ELR (cell line): ENCODE measurements at regions not wholly inside any gene's neighbourhood (a gene's known extent, or its start where the extent isn't known, plus 50 kb on each side); places are given as distances from the start of the nearest gene placed in this dataset.

ENCODE experiments used
- DNase-seq: peaks from one replicate; pipeline ENCODE4 v3.0.0-alpha.2; 2015; ENCODE audit warnings: low read depth

DNA sequence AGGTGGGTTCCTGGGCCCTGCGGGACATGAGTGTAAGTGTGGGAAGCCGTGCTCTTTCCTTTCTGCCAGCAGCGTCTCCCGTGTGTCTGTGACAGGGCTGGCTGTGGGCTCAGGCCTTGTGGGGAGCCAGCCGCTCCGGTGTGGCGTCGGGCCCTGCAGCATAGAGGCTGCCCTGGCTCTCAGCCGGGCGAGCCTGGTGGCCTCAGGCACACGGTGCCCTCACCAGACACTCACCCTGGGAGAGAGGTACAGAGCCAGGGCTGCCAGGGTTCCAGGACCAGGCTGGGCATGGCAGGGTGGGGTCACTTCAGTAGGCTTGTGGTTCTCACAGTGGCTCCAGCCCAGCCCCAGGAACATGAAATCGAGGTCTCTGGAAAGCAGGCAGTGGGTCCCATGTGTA, 324.8 kb downstream of the TEX29 start:
- no peak for DNase-seq

DNA sequence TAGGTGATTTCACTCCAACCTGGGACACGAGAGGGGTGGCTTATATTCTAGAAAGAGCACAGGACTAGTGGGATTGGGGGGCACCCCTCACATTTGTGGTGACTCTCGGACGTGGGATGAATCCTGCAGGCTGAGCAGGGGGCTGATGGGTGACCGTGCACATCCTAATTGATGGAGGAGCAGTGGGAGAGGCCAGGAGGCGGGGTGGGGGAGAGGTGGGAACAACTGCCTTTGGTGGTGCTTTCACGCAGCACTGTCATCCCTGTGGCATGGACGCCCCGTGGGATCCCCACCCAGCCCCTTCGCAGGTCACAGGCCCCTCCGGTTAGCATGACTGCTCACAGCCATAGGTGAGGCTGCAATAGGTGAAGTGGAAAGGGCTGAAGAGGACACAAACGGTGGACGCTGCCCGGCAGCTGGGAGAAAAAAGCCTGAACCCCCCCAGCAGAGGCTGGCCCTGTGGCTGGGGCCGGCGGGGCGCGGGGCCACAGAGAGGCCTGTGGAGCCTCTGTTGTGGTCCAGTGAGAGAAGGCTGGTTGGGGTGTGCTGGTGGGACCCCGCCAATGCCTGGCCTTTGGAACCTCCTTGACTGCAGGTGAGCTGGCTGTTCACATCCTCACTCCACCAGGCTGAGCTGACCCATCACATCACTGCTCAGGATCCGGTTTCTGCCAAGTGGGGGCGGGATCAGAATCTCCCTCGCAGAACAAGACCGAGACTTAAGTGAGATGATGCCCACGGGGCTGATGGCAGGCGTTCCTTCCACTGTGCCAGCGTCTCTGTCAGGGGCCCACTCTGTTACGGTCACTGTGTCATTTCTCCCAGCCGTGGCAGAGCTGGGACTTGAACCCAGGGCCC, 325.4 kb downstream of the TEX29 start:
- no peak for DNase-seq

DNA sequence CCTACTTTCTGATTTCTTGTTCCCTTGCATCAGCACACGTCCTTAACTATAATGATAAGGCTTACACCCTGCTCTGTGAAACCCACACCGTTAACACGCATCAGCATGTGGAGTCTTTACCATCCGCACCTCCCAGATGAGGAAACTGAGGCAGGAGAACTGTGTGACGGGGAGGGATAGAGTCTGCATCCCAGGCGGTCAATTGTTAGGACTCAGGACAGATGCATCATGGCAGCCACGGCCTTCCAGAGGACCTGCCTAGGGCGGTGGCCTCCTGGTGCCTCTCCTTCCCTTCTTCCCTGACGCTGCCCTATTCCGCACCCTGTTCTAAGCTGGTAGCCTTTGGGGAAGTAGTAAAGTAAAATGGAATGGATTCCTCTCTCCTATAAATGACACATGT, 326.0 kb downstream of the TEX29 start:
- no peak for DNase-seq

DNA sequence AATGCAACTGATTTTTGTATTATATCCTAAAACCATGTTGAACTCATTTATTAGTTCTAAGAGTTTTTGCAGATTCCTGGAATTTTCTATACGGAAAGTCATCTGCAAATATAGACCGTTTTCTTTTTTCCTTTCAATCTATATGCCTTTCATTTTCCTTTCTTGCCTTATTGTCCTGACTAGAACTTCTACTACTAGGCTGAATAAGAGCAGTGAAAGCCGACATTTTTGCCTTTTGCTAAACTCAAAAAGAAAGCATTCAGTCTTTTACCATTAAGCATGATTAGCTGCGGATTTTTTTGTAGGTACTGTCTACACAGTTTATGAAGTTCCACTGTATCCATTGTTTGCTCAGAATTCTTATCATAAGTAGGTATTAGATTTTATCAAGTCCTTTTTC, 328.4 kb downstream of the TEX29 start:
- DNase-seq, result no peak

DNA sequence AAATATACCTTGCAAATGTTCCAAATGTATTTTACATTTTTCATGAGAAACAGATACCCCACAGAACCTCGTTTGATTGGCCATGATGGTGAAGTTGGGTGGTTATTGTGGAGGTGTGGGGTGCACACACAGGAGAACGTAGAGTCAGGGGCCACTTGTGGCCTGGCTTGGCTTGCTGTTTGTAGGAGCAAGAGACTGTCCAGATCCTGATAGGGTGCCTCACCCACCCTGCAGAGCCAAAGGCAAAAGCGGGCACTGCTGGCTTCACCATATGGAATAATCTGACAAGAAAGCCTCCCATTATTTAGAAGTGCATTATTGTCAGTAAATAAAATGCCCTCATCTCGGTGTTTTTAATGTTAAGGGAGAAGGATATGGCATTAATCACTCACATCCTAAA, 330.2 kb downstream of the TEX29 start:
- no peak for DNase-seq

DNA sequence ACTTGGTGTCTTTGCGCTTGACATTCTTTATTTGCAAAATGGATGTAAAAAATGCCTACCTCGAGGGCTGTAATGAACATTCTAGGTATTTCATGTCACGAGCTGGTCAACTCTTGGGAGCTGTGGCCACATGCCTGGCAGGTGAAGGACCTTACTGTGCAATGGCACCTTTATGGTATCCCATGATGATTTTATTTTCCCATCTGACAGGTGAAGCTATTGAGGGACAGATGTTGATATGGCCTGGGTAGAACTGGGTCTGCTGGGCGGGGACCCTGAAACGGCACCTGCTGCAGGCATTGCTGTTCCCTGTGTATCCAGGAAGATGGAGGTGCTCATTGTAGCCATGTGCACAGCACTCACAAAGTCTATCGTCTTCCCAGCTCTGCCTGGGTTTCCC, 332.2 kb downstream of the TEX29 start:
- no peak for DNase-seq

DNA sequence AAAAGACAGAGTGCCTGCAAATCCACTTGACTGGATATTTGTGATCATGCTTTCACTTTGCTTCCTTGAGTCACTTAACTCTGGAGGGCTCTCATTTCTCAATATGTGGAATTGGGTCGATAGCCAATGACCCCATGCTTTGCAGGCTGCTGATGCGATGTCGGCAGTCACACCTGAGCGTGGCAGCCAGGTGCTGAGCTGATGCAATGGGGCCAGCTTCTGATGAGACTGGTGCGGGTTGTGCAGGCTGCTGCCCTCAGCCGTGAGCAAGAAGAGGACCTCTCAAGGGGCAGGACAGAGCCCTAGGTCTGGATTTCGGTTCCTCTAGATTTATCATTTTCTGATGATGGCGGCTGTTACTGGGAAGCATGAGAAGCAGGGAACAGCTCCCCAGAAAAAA, 334.1 kb downstream of the TEX29 start:
- DNase-seq, result no peak

DNA sequence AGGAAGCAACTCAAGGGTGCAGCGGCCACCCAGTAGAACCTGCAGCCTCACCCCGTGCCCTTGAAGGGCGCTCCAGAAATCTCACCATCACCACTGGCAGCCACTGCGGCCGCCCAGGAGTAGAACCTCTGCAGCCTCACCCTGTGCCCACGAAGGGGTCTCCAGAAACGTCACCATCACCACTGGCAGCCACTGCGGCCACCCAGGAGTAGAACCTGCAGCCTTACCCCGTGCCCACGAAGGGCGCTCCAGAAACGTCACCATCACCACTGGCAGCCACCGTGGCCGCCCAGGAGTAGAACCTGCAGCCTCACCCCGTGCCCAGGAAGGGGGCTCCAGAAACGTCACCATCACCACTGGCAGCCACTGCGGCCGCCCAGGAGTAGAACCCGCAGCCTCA, 336.0 kb downstream of the TEX29 start:
- no peak for DNase-seq

DNA sequence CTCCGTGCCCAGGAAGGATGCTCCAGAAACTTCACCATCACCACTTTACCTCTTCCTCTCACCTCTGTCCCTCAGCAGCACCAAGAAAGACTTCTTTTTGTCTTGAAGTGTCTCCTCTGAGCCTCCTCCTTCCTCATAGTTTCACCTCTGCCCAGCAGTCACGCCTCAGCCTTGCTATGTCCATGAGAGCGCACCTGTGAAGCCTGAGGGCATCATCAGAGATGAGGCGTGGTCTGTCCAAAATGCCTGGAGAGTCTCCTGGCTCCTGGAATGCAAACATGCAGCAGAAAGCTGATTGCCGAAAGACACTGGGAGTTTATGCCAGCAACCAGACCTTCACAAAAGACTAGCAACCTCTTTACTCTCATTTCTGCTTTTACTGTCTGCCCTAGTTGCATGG, 336.6 kb downstream of the TEX29 start:
- DNase-seq, result no peak

DNA sequence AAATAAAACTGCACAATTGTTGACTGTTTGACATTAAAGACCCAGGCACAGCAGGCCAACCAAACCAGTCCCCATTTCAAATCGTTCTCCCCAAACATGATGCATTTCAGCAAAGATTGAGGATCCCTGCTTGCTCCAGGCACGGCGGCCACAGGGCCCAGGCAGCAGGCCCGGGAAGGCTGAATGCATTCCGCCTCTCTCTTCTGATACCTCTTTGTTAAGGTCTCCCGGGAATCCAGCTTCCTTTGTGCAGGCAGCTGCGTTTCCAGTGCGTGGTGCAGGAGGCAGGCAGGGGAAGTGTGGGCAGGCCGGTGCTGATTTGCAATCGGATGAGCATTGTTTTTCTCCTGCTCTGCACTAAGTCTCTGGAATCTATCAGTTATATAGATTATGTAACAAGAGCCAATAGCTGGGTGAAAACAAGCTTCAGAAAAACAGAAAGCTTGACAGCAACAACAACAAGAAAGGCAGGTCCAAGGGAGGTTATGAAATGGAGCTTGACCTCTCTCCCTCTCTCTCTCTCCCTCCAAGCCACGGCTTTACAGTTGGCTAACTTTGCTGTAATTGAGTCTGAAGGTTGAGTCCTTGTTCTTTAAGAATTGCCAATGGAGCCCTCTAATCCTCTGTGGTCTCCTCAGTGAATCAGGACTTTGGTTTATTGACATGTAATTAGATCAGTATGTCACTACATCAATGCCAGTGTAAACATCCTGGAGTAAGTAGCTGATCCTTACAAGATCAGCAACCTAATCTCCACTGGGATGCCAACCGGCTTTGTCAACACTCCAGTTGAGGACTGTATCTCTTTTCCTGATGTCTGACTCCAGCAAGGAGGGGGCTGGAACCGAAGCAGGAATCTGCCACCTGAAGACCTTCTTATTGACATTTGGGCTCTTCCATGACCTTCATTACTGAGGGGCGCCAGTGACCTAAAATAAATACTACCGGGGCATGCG, 338.0 kb downstream of the TEX29 start:
- no peak for DNase-seq

DNA sequence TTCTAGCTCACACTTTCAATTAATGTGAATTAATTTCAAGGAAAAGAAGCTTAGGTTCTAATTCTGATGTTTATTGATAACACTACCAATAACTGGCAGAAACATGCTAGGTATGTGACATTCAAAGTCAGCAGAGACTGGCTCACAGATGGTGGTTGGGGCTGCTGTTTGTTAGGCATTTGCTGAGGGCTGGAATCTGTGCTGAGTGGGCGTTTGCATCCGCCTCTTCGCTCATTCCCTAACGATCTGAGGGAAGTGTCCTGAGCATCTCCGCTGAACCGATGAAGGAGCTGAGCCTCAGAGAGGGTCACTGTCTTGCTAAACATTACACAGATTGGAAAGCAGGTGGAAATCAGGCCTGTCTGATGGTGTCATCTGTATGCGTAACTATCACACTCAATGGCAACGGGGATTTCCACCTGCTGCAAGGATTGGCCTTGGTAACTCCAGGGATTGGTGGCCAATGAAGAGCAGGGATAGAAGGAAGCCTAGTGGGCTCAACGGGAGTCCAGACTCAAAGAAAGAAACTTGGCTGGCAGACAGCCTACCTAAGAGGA, 338.9 kb downstream of the TEX29 start:
- DNase-seq, result no peak

DNA sequence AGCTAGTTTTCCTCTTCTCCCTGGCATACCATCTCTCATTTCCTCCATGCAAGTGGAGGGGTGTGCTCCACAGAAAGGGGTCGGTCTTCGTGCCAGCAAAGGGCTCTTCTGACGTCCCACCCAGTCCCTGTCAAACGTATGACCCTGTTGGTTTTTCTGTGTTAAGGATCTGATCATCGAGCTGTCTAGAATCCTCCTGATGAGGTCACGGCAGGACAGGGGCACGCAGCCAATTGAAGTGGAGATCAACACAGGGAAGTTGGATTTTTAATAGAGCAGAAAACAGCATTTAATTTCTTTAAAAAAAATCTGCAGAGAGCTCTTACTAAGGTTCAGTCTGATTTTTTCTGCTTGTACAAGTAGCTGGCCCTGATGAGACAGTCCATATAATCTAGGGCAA, 339.4 kb downstream of the TEX29 start:
- no peak for DNase-seq

DNA sequence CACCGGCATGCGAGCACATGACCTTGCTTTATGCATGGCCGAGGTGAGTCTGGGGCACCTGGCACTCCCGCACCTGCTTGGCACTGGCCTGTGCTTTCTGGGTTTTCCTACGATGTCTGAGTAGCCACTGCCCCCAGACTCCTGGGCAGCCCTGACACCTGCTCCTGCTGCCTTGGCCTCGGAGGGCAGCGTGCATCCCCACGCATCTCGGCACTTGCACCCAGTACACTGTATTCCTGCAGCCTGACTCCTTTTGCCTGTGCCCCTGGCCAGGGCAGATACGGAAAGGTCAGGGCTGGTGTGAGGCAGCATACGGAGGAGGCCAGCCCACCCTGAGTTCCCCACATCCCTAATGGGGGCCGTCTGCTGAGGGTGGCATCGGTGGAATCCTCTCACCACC, 340.6 kb downstream of the TEX29 start:
- DNase-seq, result no peak

DNA sequence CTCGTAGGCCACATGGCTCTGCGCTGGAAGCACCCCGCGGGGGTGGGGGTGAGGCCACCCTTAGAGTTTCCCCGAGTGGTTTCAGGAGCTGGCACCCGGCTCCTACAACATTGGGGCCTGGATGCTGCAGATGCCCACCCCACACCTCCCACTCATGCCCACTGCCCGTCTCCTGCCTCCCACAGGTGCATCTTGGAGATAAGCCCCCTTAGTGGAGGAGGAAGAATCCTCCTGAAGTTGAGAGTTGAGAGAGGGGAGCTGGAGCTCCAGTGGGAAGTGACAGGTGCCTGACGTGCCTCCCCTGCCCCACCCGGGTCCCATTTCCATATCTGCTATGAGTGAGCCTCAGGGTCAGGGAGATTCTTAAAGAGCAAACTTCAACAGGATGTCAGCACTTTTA, 341.3 kb downstream of the TEX29 start:
- no peak for DNase-seq

DNA sequence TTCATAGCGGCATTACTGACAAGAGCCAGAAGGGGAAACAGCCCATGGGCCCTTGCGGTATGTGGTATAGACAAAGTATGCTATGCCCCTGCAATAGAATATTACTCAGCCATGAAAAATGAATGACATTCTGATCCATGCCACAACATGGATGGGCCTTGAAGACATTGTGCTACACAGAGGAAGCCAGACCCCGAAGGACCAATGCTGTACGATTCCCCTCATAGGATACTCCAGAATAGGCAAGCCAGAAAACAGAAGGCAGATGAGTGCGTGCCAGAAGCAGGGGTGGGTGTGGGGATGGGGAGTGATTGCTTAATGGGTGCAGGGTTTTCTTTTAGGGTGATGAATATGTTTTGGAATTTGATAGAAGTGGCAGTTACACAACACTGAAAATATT, 342.0 kb downstream of the TEX29 start:
- no peak for DNase-seq

DNA sequence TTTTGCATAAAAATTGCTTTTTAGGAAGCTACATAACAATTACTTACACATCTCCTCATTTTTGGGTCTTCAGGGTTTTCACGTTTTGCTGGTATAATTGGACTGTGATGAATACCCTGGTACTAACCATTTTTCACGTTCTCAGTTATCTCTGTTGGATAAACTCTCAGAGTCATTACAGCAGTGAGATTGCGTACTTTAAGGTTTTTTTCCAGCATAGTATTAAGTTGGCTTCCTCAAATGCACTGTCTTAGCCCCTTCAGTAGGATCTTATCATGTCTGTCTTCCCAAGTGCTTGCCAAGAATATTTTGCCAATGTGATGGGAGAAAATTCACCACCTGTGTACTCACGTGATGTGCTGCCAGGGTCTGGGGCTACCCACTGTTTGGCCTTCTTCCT, 342.5 kb downstream of the TEX29 start:
- DNase-seq, result no peak

DNA sequence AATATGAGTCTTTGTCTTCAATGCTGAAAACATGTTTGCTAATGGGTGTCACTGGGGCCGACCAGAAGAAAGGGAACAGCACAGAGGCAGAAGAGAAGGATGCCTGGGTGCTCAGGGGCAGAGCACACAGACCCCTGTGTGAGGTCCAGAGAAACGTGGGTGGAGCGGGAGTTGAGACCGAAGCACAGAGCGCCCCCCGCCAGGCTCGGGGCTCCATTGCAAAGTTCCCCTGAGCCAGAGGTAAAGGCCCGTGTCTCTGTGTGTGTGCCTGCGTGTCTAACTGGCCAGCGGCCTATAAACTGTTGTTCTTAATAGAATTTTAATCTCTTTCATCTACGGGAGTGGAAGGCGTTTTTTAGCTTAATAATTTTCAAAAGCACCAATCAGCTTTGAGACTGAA, 343.1 kb downstream of the TEX29 start:
- no peak for DNase-seq

DNA sequence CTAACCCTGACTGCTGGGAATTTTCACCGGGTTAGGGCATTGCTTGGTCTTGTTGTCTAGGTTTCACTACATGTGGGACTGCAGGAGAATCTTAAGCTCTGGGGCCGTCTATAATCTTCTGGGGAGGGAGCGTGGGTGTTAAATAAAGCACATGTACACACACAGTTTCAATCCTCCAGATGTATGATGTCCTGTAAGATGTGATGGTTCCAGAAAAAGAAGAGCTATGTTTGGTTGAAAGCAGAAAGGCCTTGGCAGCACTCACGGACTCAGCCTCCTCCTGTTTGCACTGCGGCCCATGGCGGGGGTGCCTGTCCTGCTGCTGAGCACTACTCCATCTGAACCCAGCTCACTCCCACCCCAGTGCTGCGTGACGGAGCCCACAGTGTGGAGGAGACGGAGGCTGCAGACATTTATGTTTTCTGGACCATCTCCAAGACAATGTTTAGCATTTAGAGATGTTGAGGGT, 343.5 kb downstream of the TEX29 start:
- no peak for DNase-seq

DNA sequence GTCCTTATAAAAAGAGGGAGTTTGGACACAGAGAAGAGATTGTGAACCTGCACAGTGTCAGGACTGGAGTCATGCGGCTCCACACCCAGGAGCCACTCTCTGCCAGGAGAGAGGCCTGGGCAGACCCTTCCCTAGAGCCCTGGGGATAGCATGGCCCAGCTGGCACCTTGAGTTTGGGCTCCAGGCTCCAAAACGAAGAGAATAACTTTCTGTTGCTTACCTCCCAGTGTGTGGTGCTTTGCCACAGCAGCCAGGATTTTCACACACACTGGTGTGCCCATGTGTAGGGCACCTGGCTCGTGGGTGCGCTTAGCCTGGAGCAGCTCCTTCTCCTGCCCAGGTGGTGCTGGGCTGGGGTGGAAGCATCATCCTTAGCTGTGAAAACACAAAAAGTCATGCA, 344.3 kb downstream of the TEX29 start:
- no peak for DNase-seq

DNA sequence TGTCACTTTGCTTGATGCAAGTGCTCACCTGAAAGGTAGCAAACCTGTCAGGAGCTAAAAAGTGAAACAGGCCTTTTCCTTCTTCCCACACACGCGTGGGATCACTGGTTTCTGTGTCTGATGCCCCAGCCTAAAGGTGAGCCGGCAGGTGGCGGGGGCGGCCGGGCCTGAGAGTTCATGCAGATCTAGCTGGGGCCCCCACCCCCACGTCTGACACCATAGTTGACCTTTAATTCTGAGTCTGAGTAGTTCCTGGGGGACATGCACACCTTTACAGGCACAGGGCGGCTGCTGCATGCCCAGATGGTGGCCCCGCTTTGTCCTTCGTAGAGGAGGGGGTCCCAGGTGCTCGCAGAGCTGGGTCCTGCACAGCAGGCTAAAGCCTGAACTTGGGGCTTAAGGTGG, 345.3 kb downstream of the TEX29 start:
- no peak for DNase-seq

DNA sequence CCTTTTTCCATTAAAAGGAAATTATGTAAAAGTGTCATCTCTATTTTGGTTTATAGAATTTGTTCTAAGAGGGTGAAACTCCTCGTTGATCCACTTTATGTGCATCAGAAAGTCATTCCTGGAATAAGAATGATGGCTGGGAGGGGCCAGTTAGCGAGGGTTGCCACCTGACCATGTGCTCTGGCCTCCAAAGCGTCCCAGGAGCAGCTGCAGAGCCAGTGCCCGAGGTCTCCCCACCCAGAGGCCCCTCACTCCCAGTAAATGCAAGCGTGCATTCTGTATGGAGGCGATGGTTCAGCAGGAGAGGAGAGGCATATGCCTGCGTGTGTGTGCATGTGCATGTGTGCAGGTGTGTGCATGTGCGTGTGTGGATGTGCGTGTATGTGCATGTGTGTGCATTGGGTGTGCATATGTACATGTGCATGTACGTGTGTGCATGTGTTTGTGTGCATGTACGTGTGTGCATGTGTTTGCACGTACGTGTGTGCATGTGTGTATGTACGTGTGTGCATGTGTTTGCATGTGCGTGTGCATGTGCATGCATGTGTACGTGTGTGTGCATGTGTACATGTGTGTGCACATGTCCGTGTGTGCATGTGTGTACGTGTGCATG, 345.8 kb downstream of the TEX29 start:
- DNase-seq, result no peak

DNA sequence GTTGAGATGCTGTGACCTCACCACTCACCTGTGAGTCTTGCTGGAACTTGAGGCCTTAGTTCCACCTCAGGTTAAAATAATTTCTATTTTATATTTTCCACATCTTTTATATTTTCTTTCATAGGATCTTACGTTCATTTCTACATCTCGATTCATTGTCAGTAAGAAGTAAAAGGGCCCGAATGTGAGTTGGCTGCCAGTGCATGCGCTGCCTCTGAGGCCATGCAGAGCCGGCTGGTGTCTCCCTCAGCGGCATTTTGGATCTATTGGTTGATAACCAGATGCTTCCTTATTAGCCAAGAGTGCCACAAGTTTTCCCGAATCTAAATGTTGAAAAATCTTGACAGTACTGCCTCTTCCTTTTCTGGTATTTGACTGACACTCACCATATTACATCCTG, 347.3 kb downstream of the TEX29 start:
- DNase-seq, result no peak
